ENCODE measurements at regions not wholly inside any gene's neighbourhood (a gene's known extent, or its start where the extent isn't known, plus 50 kb on each side); places are given as distances from the start of the nearest gene placed in this dataset.

DNA sequence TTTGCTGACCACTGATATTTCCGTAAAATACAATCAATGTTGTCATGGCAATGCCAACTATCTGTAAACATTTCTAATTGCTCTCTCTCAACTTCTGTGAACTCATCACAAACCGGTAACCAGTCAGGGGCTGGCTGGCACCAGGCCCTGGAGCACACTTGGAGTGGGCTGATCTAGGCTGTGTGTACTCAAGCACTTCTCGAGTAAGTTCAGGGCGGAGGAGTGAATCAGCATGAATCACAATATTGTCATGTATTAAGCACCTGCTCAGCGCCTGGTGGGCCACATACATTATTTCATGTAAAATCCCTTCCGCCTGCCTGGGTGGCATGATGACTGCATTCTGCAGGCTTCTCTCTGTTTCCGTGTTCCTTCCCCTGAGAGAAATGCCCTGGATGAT lies 212.4 kb downstream of the FOXD2 start:
- no peak for TF ChIP-seq CTCF (IDR thresholded peaks at IDR 0.05; ENCODE audit: low read length, missing control alignments)
- DNase-seq (ENCODE audit: low read depth): peak; percentile 49
- no peak overlapping the region for H3K4me3 ChIP-seq (replicated peaks; ENCODE audit: low read depth, low read length)

GRCh38 chr1:47650611-47651010 lies 212.8 kb downstream of the FOXD2 start:
- DNase-seq (ENCODE audit: low read depth): no peak
- H3K4me3 ChIP-seq (replicated peaks; ENCODE audit: low read depth, low read length): no peak overlapping the region
- TF ChIP-seq CTCF (IDR thresholded peaks at IDR 0.05; ENCODE audit: low read length, missing control alignments): no peak

- no peak for DNase-seq (ENCODE audit: low read depth)
- no peak overlapping the region for H3K4me3 ChIP-seq (replicated peaks; ENCODE audit: low read depth, low read length)
- no peak for TF ChIP-seq CTCF (IDR thresholded peaks at IDR 0.05; ENCODE audit: low read length, missing control alignments)
Observed at GRCh38 chr1:47651311-47652089, 213.7 kb downstream of the FOXD2 start.

- no peak for DNase-seq (ENCODE audit: low read depth)
- TF ChIP-seq CTCF (IDR thresholded peaks at IDR 0.05; ENCODE audit: low read length, missing control alignments): no peak
- no peak overlapping the region for H3K4me3 ChIP-seq (replicated peaks; ENCODE audit: low read depth, low read length)
Observed at GRCh38 chr1:47655521-47656300, 217.9 kb downstream of the FOXD2 start.

DNA sequence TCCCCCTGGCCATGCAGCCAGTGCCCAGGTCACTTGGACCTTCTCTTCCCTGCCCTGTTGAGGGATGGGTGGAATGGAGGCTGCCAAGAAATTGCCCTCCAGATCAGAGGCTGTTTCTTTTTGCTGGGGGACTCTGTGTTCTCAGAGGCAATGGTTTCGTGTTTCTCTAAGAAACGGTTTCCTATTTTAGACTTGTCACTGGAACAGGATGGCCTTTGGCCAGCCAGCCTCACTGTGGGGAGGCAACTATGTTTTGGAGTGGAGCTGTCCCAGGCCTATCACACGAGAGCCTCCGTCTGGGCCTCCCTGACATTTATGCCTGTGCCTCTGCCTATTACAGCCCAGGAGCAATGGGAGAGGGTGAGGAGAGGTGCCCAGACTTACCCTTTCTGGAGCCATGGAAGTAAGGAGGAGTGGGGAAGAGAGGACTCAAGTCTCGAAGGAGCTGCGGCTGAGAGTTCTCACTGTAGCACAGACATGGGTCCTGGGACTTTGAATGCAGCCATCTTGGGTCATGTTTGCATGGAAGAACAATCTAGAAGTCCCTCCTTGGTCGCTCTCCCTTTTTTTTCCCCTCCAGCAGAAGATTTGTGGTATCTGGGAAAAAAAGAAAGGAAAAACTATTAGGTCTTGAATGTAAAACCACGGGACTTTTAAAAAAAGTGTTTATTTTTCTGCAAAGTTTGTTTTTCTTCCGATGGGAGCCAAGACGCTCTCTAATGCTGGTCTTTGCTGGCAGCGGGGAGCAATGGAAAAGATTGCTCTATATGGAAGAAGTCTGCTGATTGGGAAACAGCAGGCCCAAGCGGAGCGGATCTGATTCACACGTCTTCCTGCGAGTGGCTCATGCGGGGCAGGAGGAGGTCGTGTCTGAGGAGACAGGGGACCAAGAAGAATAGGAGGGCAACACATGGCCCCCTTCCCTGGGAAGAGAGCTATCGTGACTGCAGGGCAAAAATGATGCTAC lies 219.2 kb downstream of the FOXD2 start:
- TF ChIP-seq CTCF (IDR thresholded peaks at IDR 0.05; ENCODE audit: low read length, missing control alignments): no peak
- DNase-seq (ENCODE audit: low read depth): peak; percentile 46

DNA sequence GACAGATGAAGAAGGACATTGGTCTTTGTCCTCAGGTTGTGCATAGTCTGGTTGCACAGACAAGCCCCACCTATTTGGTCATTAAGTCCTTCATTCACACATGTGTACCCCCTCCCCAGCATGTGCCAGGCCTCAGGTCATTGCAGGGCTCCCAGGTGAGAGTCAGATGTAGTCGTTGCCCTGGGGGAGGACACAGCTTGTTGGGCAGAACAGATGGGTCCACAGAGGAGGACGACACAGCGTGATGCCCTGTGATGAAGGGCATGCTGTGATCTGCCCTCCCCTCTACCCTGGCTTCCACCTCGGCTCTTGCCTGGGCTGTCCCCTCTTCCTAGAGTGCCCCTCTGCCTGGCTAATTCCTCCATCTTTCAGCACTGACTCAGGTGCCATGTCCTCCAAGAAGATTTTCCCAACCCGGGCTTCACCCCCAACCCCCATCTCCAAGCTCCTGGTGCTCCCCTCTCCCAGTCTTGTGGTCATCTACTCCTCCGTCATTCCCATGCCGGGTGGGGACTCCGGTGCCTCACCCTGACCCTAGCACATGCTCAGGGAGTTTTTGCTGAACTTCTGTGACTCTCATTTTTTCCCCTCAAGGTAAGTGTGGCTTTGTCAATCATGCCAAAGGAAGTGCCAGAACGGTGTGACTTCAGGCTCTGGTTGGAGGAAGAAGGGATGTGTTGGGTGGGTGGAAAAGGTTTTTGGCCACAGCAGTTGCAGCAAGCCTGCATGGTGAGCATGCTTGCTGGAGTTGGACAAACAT lies 220.5 kb downstream of the FOXD2 start:
- TF ChIP-seq CTCF (IDR thresholded peaks at IDR 0.05; ENCODE audit: low read length, missing control alignments): no peak
- DNase-seq (ENCODE audit: low read depth): no peak
- no peak overlapping the region for H3K4me3 ChIP-seq (replicated peaks; ENCODE audit: low read depth, low read length)

More for the DNA sequence above, 219.2 kb downstream of the FOXD2 start:
- no peak overlapping the region for H3K4me3 ChIP-seq (replicated peaks; ENCODE audit: low read depth, low read length)

Data from fibroblast of pulmonary artery (primary cell).